ENCODE measurements at regions not wholly inside any gene's neighbourhood (a gene's known extent, or its start where the extent isn't known, plus 50 kb on each side); places are given as distances from the start of the nearest gene placed in this dataset.

DNA sequence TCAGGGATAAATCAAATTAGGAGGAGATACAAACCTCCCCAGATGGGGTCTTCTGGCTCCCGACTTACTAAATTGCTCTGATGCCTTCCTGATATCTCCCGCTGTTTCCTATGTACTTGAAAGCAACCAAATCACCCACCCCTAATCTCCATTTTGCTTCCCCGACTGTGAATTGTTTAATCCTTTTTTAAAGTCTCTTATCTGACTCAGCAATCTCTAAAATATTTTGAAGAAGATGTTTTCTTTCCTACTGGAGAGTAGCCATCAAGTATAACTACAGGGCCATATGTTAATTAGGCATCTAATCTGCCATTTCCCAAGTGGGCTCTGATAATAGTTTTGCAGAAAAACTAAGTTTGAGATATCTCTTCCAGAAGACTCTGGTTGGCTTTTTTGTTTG is 365.2 kb upstream of the MAF start:
- TF ChIP-seq OSR1 (CRISPR knock-in tag; IDR thresholded peaks at IDR 0.05) (no peak), ESRRG (CRISPR knock-in tag; IDR thresholded peaks at IDR 0.05) (no peak), TCF4 (CRISPR knock-in tag; IDR thresholded peaks at IDR 0.05; ENCODE audit: borderline replicate concordance) (no peak), ARNTL (CRISPR knock-in tag; IDR thresholded peaks at IDR 0.05; ENCODE audit: borderline replicate concordance, low read depth) (no peak), SNAI2 (CRISPR knock-in tag; IDR thresholded peaks at IDR 0.05) (no peak), ZFP30 (CRISPR knock-in tag; IDR thresholded peaks at IDR 0.05) (no peak), ISL1 (CRISPR knock-in tag; IDR thresholded peaks at IDR 0.05) (no peak)
- TF ChIP-seq, protein P1, sequence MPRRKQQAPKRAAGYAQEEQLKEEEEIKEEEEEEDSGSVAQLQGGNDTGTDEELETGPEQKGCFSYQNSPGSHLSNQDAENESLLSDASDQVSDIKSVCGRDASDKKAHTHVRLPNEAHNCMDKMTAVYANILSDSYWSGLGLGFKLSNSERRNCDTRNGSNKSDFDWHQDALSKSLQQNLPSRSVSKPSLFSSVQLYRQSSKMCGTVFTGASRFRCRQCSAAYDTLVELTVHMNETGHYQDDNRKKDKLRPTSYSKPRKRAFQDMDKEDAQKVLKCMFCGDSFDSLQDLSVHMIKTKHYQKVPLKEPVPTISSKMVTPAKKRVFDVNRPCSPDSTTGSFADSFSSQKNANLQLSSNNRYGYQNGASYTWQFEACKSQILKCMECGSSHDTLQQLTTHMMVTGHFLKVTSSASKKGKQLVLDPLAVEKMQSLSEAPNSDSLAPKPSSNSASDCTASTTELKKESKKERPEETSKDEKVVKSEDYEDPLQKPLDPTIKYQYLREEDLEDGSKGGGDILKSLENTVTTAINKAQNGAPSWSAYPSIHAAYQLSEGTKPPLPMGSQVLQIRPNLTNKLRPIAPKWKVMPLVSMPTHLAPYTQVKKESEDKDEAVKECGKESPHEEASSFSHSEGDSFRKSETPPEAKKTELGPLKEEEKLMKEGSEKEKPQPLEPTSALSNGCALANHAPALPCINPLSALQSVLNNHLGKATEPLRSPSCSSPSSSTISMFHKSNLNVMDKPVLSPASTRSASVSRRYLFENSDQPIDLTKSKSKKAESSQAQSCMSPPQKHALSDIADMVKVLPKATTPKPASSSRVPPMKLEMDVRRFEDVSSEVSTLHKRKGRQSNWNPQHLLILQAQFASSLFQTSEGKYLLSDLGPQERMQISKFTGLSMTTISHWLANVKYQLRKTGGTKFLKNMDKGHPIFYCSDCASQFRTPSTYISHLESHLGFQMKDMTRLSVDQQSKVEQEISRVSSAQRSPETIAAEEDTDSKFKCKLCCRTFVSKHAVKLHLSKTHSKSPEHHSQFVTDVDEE (CRISPR knock-in tag; IDR thresholded peaks at IDR 0.05) = no peak
- no peak for ATAC-seq

DNA sequence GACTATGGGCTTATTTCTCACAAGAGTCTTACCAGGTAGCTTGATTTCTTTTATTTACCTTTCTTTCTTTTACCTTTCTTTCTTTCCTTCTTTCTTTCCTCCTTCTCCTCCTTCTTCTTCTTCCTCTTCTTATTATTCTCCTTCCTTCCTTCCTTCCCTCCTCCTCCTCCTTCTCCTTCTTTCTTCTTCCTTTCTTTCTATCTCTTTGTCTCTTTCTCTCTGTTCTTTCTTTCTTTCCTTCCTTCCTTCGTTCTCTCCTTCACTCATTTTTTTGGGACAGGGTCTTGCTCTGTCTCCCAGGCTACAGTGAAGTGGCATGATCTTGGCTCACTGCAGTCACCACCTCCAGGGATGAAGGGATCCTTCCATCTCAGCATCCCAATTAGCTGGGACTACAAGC is 363.6 kb upstream of the MAF start:
- TF ChIP-seq ZC3H10 (CRISPR knock-in tag; IDR thresholded peaks at IDR 0.05) (no peak), ESRRG (CRISPR knock-in tag; IDR thresholded peaks at IDR 0.05) (no peak), TCF4 (CRISPR knock-in tag; IDR thresholded peaks at IDR 0.05; ENCODE audit: borderline replicate concordance) (no peak), ARNTL (CRISPR knock-in tag; IDR thresholded peaks at IDR 0.05; ENCODE audit: borderline replicate concordance, low read depth) (no peak), RARB (CRISPR knock-in tag; IDR thresholded peaks at IDR 0.05) (no peak), ZFP30 (CRISPR knock-in tag; IDR thresholded peaks at IDR 0.05) (no peak), SNAI2 (CRISPR knock-in tag; IDR thresholded peaks at IDR 0.05) (no peak), ZNF70 (CRISPR knock-in tag; IDR thresholded peaks at IDR 0.05) (no peak), TOX (CRISPR knock-in tag; IDR thresholded peaks at IDR 0.05; ENCODE audit: borderline replicate concordance) (no peak), OSR1 (CRISPR knock-in tag; IDR thresholded peaks at IDR 0.05) (no peak), CSDC2 (CRISPR knock-in tag; IDR thresholded peaks at IDR 0.05) (no peak), GLIS3 (CRISPR knock-in tag; IDR thresholded peaks at IDR 0.05) (no peak)
- TF ChIP-seq, protein P2, sequence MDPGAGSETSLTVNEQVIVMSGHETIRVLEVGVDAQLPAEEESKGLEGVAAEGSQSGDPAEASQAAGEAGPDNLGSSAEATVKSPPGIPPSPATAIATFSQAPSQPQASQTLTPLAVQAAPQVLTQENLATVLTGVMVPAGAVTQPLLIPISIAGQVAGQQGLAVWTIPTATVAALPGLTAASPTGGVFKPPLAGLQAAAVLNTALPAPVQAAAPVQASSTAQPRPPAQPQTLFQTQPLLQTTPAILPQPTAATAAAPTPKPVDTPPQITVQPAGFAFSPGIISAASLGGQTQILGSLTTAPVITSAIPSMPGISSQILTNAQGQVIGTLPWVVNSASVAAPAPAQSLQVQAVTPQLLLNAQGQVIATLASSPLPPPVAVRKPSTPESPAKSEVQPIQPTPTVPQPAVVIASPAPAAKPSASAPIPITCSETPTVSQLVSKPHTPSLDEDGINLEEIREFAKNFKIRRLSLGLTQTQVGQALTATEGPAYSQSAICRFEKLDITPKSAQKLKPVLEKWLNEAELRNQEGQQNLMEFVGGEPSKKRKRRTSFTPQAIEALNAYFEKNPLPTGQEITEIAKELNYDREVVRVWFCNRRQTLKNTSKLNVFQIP (CRISPR knock-in tag; IDR thresholded peaks at IDR 0.05; ENCODE audit: borderline replicate concordance, low read depth) = no peak
- TF ChIP-seq, protein P3, sequence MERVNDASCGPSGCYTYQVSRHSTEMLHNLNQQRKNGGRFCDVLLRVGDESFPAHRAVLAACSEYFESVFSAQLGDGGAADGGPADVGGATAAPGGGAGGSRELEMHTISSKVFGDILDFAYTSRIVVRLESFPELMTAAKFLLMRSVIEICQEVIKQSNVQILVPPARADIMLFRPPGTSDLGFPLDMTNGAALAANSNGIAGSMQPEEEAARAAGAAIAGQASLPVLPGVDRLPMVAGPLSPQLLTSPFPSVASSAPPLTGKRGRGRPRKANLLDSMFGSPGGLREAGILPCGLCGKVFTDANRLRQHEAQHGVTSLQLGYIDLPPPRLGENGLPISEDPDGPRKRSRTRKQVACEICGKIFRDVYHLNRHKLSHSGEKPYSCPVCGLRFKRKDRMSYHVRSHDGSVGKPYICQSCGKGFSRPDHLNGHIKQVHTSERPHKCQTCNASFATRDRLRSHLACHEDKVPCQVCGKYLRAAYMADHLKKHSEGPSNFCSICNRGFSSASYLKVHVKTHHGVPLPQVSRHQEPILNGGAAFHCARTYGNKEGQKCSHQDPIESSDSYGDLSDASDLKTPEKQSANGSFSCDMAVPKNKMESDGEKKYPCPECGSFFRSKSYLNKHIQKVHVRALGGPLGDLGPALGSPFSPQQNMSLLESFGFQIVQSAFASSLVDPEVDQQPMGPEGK (CRISPR knock-in tag; IDR thresholded peaks at IDR 0.05; ENCODE audit: borderline replicate concordance) = no peak
- ATAC-seq = no peak

DNA sequence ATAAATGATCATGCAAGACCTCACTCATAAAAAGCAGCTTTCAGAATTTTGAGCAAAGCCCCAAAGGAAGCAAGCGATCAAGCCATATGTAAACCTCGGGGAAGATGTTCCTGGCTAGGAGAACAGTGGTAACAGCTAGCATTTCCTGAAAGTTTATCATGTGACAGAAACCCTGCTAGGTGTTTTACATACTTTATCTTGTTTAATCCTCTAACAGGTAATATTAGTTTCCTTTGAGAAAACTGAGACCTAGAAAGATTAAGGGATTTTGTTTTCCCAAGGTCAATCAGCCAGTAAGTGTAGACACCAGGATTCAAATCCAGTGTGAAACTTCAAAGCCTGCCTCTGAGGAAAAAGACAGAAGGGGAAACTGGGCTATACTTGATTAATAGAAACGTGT is 362.4 kb upstream of the MAF start:
- no peak for ATAC-seq
- no peak for TF ChIP-seq PPARA (CRISPR knock-in tag; IDR thresholded peaks at IDR 0.05; ENCODE audit: borderline replicate concordance)
- no peak for TF ChIP-seq ARNTL (CRISPR knock-in tag; IDR thresholded peaks at IDR 0.05; ENCODE audit: borderline replicate concordance, low read depth)
- no peak for TF ChIP-seq SNAI2 (CRISPR knock-in tag; IDR thresholded peaks at IDR 0.05)
- TF ChIP-seq ISL1 (CRISPR knock-in tag; IDR thresholded peaks at IDR 0.05) = no peak
- no peak for TF ChIP-seq ZNF70 (CRISPR knock-in tag; IDR thresholded peaks at IDR 0.05)
- TF ChIP-seq, protein P1 (CRISPR knock-in tag; IDR thresholded peaks at IDR 0.05) = no peak
- TF ChIP-seq TCF4 (CRISPR knock-in tag; IDR thresholded peaks at IDR 0.05; ENCODE audit: borderline replicate concordance) = no peak
- no peak for TF ChIP-seq RARB (CRISPR knock-in tag; IDR thresholded peaks at IDR 0.05)
- TF ChIP-seq GLIS3 (CRISPR knock-in tag; IDR thresholded peaks at IDR 0.05) = no peak
- TF ChIP-seq, protein P4, sequence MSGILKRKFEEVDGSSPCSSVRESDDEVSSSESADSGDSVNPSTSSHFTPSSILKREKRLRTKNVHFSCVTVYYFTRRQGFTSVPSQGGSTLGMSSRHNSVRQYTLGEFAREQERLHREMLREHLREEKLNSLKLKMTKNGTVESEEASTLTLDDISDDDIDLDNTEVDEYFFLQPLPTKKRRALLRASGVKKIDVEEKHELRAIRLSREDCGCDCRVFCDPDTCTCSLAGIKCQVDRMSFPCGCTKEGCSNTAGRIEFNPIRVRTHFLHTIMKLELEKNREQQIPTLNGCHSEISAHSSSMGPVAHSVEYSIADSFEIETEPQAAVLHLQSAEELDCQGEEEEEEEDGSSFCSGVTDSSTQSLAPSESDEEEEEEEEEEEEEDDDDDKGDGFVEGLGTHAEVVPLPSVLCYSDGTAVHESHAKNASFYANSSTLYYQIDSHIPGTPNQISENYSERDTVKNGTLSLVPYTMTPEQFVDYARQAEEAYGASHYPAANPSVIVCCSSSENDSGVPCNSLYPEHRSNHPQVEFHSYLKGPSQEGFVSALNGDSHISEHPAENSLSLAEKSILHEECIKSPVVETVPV (CRISPR knock-in tag; IDR thresholded peaks at IDR 0.05) = no peak
- TF ChIP-seq, protein P2 (CRISPR knock-in tag; IDR thresholded peaks at IDR 0.05; ENCODE audit: borderline replicate concordance, low read depth) = no peak
- TF ChIP-seq ESRRG (CRISPR knock-in tag; IDR thresholded peaks at IDR 0.05) = no peak
- no peak for TF ChIP-seq ZFP3 (CRISPR knock-in tag; IDR thresholded peaks at IDR 0.05)
- no peak for TF ChIP-seq ZC3H10 (CRISPR knock-in tag; IDR thresholded peaks at IDR 0.05)
- TF ChIP-seq TOX (CRISPR knock-in tag; IDR thresholded peaks at IDR 0.05; ENCODE audit: borderline replicate concordance) = no peak
- TF ChIP-seq ZFP30 (CRISPR knock-in tag; IDR thresholded peaks at IDR 0.05) = no peak
- no peak for TF ChIP-seq CSDC2 (CRISPR knock-in tag; IDR thresholded peaks at IDR 0.05)
- no peak for TF ChIP-seq OSR1 (CRISPR knock-in tag; IDR thresholded peaks at IDR 0.05)
- TF ChIP-seq, protein P5, sequence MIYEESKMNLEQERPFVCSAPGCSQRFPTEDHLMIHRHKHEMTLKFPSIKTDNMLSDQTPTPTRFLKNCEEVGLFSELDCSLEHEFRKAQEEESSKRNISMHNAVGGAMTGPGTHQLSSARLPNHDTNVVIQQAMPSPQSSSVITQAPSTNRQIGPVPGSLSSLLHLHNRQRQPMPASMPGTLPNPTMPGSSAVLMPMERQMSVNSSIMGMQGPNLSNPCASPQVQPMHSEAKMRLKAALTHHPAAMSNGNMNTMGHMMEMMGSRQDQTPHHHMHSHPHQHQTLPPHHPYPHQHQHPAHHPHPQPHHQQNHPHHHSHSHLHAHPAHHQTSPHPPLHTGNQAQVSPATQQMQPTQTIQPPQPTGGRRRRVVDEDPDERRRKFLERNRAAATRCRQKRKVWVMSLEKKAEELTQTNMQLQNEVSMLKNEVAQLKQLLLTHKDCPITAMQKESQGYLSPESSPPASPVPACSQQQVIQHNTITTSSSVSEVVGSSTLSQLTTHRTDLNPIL (CRISPR knock-in tag; IDR thresholded peaks at IDR 0.05; ENCODE audit: low read depth) = no peak
